ENCODE measurements at regions not wholly inside any gene's neighbourhood (a gene's known extent, or its start where the extent isn't known, plus 50 kb on each side); places are given as distances from the start of the nearest gene placed in this dataset.
"Not testable (repeated sequence)": the region's sequence is repeated elsewhere in the genome, so short reads cannot be mapped to it uniquely, and the experiment has no call there.

DNA sequence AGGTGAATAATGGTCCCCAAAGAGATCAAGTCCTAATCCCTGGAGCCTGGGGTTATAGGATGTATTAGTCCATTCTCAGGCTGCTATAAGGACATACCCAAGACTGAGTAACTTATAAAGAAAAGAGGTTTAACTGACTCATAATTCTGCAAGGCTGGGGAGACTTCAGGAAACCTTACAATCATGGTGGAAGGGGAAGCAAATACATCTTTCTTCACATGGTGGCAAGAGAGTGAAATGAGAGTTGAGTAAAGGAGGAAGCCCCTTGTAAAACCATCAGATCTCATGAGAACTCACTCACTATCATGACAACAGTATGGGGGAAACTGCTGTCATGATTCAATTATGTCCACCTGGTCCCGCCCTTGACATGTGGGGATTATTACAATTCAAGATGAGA, 142.9 kb upstream of the ANKRD28 start:
- ATAC-seq (no peak), DNase-seq (ENCODE audit: low spot score) (no peak)
- intact Hi-C loops (cut with DNase I), result no loop called here

GRCh38 chr3:15941457-15941856, 143.7 kb upstream of the ANKRD28 start:
- ATAC-seq; intact Hi-C loops (cut with DNase I); DNase-seq (ENCODE audit: low spot score): not testable (repeated sequence)

- intact Hi-C loops (cut with DNase I), result no loop called here
- ATAC-seq (no peak), DNase-seq (ENCODE audit: low spot score) (no peak)
These were observed 144.2 kb upstream of the ANKRD28 start for GRCh38 chr3:15941958-15942357.

DNA sequence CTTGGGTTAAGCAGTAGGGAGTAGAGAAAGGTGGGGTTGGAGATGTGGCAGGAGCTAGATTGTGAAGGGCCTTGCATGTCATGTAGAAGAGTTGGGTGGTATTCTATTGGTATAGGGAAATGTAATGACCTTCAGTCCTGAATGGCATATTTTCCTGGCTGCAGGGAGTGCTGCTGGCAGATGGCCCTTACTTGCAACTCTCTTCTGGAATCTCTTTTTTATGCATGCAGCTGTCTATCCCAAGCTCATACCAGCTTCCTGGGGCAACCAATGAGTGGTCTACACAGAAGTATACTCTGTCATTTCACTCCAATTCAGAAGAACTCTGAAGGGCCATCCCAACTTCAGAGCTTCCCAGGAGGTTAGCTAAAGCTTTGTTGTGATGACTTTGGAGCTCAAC, 144.7 kb upstream of the ANKRD28 start:
- no peak for ATAC-seq
- intact Hi-C loops (cut with DNase I), result no loop called here

GRCh38 chr3:15942936-15943335, 145.2 kb upstream of the ANKRD28 start:
- DNase-seq (ENCODE audit: low spot score), result no peak
- intact Hi-C loops (cut with DNase I), result no loop called here
- ATAC-seq, result no peak

More for the DNA sequence above, 144.7 kb upstream of the ANKRD28 start:
- DNase-seq (ENCODE audit: low spot score), result no peak

- intact Hi-C loops (cut with DNase I), result no loop called here
These were observed 150.6 kb upstream of the ANKRD28 start for GRCh38 chr3:15948388-15948787.

GRCh38 chr3:15952543-15953175, 154.9 kb upstream of the ANKRD28 start:
- DNase-seq (ENCODE audit: low spot score) (no peak), ATAC-seq (no peak)
- intact Hi-C loops (cut with DNase I), result no loop called here

More at GRCh38 chr3:15948388-15948787, 150.6 kb upstream of the ANKRD28 start:
- DNase-seq (ENCODE audit: low spot score) (no peak), ATAC-seq (no peak)

DNA sequence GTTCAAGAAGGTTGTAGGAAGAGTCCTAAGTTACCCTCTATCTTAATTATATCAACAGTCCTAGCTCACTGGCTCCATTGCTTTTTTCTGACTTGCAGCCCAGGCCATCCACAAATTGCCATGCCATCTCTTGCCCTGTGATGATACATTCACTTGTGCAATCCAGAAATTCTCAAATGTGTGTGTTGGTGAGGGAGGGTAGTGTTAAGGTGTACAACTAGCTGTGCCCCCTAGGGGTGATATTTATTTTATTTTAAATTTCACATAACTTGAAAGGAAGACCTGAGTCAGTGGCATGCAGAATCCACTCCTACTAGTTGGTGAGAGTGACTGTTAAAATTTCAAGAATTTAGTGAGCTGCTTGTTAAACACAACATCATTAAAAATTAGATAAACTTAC, 156.1 kb upstream of the ANKRD28 start:
- ATAC-seq (no peak), DNase-seq (ENCODE audit: low spot score) (no peak)
- intact Hi-C loops (cut with DNase I), result no loop called here

GRCh38 chr3:15955968-15956367, 158.2 kb upstream of the ANKRD28 start:
- intact Hi-C loops (cut with DNase I), result no loop called here
- ATAC-seq (no peak), DNase-seq (ENCODE audit: low spot score) (no peak)

- ATAC-seq (no peak), DNase-seq (ENCODE audit: low spot score) (no peak)
- intact Hi-C loops (cut with DNase I), result no loop called here
These were observed 161.1 kb upstream of the ANKRD28 start for GRCh38 chr3:15958692-15959433.

DNA sequence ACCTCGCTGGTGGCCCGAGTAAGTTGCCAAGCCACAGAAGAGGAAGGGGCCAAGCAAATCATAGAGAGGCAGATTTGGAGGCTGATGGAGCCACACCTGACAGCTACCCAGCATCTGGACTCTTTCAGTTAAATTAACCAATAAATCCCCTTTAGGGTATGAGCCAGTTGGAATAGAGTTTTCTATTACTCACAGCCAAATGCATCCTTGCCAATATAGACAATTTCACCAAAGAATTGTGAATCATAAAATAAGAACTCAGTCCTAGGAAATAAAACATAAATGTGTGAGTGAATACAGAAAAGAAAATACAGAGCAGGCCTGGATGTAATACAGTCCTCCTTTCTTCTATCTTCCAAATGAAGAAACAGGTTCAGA, 161.6 kb upstream of the ANKRD28 start:
- ATAC-seq (no peak), DNase-seq (ENCODE audit: low spot score) (no peak)
- intact Hi-C loops (cut with DNase I), result no loop called here

DNA sequence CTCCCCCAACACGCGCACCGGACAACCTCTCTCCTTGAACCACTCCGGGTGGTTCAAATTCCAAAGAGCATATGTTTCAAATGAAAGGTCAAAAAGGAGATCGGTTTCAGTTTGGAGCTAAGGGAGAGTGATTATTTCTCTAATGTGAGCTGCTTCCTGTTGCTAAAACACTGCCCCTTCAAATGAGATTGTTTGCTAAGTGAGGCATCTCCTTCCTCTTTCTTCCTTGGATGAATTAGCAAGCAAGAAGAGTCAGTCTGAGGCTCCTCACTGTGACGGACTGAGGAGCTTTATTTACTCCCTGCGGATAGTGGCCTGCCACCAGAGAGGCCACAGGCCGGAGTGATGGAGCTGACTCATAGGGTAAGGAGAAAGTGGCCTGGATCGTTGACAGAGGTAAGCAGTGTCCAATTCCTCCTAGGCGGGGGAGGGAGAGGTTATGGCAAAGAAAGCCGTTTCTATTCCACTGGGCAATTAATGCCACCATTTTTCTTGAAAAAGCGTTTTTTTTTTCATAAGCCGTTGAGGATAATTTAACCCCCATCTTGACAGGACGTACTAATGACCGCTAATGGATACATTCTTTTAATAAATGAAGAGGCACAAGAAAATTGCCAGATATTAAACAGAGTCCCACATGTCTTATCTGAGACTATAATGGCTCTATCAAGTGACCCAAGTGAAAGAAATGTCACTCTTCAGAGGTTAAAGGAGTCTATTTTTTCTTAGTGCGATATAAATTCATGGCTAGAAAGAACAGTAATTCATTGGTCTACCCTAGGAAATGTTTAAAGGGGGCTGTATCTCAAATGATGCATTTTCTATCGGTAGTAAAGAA, 167.0 kb upstream of the ANKRD28 start:
- peak; percentile 83 for ATAC-seq
- intact Hi-C loops (cut with DNase I), result no loop called here
- no peak for DNase-seq (ENCODE audit: low spot score)

GRCh38 chr3:15967577-15967976, 169.8 kb upstream of the ANKRD28 start:
- intact Hi-C loops (cut with DNase I), result no loop called here
- ATAC-seq (no peak), DNase-seq (ENCODE audit: low spot score) (no peak)

GRCh38 chr3:15969874-15970640, 172.3 kb upstream of the ANKRD28 start:
- ATAC-seq (no peak), DNase-seq (ENCODE audit: low spot score) (no peak)
- intact Hi-C loops (cut with DNase I), result no loop called here

DNA sequence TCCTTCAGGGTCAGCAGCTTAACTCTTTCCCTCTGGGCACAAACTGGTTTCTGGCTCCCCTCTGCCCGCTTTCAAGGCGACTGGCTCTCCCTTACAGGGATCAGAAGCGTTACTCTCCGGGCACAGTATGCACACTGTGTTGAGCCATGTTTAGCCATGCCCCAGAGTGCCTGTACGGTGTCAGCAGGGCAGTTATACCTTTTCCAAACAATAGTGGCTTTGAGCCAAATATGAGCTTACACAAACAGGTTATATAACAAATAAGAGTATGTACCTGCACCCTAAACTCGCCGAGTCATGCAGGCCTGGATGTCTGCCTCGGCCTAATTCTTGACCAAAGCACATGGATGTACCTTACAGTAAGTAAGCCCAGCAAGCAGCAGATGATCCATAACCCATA, 175.6 kb upstream of the ANKRD28 start:
- ATAC-seq (no peak), DNase-seq (ENCODE audit: low spot score) (no peak)
- intact Hi-C loops (cut with DNase I), result no loop called here

DNA sequence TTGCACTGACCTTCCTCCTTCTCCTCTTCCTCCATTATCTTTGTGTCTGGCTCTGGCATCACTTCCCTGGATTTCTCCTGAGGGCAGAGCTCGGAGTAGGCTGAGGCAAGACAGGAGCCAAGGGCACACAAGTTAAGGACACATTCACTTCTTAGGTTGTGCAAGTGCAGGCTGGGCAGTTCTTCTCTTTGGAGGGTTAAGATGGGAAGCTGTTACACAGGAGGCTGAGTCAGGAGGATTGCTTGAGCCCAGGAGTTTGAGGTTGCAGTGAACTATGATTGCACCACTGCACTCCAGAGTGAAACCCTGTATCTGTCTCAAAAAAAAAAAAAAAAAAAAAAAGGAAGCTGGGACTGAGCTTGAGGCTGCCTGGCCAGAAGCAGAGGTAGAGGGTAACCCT, 176.2 kb upstream of the ANKRD28 start:
- intact Hi-C loops (cut with DNase I), result no loop called here
- DNase-seq (ENCODE audit: low spot score) (no peak), ATAC-seq (no peak)

GRCh38 chr3:15974647-15975046, 176.9 kb upstream of the ANKRD28 start:
- DNase-seq (ENCODE audit: low spot score) (no peak), ATAC-seq (no peak)
- intact Hi-C loops (cut with DNase I), result no loop called here

- DNase-seq (ENCODE audit: low spot score) (no peak), ATAC-seq (no peak)
- intact Hi-C loops (cut with DNase I), result no loop called here
These were observed 178.7 kb upstream of the ANKRD28 start for GRCh38 chr3:15976524-15976923.

DNA sequence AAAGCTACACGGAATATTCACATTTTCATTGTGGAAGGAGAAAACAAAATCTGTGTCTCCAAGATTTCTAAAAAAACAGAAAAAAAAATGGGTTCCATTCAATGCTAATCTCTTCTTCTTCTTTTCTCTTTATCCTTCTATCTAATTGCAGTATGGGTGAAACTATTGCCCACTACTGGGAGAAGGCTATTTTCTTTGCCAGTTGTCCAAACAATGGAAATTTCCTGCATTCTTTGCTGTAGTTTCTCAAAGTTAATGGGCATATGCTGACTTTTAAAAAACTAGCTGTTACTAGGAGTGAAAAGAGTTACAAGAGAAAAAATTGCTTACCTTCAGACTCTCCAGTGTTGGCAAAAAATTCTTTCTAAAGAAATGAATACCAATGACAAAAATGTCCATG, 179.3 kb upstream of the ANKRD28 start:
- intact Hi-C loops (cut with DNase I), result no loop called here
- DNase-seq (ENCODE audit: low spot score) (no peak), ATAC-seq (no peak)

Data from sciatic nerve (tissue), 2 donors.